ENCODE measurements at regions not wholly inside any gene's neighbourhood (a gene's known extent, or its start where the extent isn't known, plus 50 kb on each side); places are given as distances from the start of the nearest gene placed in this dataset.

DNA sequence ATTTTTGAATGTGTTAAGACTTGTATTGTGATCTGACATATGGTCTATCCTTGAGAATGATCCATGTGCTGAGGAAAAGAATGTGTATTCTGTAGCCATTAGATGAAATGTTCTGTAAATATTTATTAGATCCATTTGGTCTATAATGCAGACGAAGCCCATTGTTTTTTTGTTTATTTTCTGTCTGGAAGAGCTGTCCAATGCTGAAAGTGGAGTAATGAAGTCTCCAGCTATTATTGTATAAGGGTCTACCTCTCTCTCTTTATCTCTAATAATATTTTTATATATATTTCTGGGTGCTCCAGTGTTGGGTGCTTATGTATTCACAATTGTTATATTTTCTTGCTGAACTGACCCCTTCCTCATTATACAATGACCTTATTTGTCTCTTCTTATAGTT is 250.6 kb upstream of the GADL1 start:
- H3K36me3 Mint-ChIP-seq (ENCODE audit: low read depth) = peaks cover 8% of the 10 kb centered on the region
- no peaks in the 10 kb centered on the region for H3K4me1 Mint-ChIP-seq (ENCODE audit: low read depth)
- H3K4me3 Mint-ChIP-seq = no peak overlapping the region
- no peaks in the 10 kb centered on the region for H3K27me3 Mint-ChIP-seq
- H3K27ac Mint-ChIP-seq = no peak overlapping the region
- peaks cover 12% of the 10 kb centered on the region for H3K9me3 Mint-ChIP-seq

DNA sequence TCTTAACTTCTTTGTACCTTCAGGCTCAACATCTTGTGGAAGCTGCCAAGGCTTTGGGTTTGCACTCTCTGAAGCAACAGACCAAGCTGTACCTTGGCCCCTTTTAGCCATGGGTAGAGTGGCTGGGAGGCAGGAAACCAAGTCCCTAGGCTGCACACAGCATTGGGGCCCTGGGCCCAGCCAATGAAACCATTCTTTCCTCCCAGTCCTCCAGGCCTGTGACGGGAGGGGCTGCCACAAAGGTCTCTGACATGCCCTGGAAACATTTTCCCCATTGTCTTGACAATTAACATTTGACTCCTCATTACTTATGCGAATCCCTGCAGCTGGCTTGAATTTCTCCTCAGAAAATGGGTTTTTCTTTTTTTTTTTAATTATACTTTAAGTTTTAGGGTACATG is 253.1 kb upstream of the GADL1 start:
- Mint-ChIP-seq H3K4me1 (ENCODE audit: low read depth) (no peaks in the 10 kb centered on the region), H3K4me3 (no peak overlapping the region), H3K9me3 (peaks cover 18% of the 10 kb centered on the region), H3K27me3 (no peaks in the 10 kb centered on the region), H3K36me3 (ENCODE audit: low read depth) (peaks cover 13% of the 10 kb centered on the region), H3K27ac (no peak overlapping the region)

DNA sequence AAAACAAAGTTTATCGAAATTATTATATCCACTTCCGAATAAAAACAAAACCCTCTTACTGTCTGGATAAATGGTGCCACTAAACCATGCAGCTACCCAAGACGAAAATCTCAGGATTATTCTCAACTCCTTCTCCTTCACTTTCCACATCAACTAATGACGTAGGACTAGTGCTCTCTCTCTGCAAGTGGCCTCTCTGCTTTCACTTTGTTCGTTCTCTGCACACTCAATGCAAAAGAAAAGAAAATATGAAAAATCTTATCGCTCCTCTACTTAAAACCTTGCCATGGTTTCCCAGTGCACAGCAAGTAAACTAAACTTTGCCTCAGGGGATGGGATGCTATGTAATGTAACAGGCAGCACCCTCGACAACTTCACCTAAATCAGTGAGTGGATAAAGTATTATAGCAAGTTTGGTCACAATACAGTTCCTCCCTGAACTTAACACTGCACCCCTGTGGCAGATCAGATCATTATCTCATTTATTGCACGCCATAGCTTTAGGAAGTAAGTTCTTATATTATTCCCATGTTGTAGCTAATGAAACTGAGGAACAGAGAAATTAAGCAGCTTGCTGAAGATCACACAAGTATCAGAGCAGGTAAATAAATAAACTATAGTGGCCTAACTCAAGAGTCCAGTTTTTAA is 262.7 kb upstream of the GADL1 start:
- Mint-ChIP-seq H3K36me3 (ENCODE audit: low read depth) (no peaks in the 10 kb centered on the region), H3K27ac (no peak overlapping the region), H3K4me1 (ENCODE audit: low read depth) (peaks cover 8% of the 10 kb centered on the region), H3K4me3 (peak overlapping the region; percentile 44), H3K27me3 (no peaks in the 10 kb centered on the region), H3K9me3 (no peaks in the 10 kb centered on the region)

DNA sequence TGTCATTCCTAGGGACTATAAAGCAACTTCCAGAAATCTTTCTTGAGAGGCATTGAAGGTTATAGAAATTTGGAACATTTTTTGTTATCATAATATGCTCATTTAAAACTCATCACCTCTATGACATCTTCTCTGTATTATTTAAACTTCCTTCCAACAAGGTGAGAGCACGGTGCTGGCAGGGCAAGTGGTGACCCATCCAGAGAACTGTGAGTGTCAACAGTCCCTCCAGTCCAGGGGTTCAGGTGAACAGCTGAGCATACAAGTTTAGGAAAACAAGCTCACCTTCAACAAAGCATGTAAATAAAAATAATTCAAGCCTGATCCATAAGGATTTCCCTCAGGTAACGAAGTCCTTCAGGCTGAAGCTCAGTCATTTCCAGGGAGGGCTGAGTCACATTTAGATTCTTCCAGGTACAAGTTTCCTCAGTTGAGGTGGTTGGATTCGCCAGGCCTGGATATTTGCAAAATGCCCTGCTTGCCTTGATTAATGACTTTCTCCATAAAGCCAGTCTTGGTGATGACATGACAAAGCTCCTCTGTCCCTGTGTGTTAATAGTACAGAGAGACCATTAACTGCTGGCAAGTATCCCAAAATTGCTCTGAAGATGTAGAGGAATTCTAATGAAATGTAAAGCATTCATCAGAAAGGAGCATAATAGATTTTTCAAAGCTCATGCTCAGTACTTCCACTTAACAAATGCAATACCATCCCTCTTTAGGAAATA is 263.6 kb upstream of the GADL1 start:
- no peak overlapping the region for H3K4me3 Mint-ChIP-seq
- H3K27me3 Mint-ChIP-seq = no peaks in the 10 kb centered on the region
- H3K9me3 Mint-ChIP-seq = no peaks in the 10 kb centered on the region
- peaks cover 8% of the 10 kb centered on the region for H3K4me1 Mint-ChIP-seq (ENCODE audit: low read depth)
- H3K36me3 Mint-ChIP-seq (ENCODE audit: low read depth) = no peaks in the 10 kb centered on the region
- H3K27ac Mint-ChIP-seq = no peak overlapping the region

DNA sequence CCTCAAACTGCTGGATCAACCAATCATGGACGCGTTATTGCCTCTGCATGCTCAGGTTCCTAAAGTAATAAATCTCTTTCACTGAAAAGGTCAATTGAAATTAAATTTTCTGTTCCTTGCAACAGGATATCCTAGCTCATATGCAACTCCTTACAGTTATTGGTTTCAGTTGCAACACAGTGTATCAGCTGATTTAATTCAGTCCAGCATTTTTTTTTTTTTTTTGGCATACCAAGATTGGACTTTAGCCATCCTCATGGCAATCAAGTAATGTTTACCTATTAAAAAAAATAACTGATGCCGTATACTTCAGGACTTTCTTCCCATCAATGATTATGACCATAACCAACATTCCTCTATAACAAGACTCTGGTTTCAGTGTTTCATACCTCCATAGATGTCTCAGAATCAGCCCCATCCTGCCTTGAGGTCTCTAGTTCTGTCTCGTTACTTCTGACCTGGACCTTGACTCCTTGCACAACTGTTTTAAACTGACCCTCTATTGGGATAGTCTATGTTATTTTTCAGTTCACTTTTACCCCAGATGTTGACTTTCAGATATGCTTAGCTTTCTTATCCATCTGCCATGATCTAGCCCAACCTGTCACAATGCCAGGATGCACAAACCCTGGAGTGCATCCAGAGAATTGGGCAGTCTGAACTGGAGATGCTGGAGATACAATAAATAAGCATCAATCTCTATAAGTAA is 265.0 kb upstream of the GADL1 start:
- Mint-ChIP-seq H3K36me3 (ENCODE audit: low read depth) (no peaks in the 10 kb centered on the region), H3K4me1 (ENCODE audit: low read depth) (peaks cover 8% of the 10 kb centered on the region), H3K27ac (no peak overlapping the region), H3K4me3 (no peak overlapping the region), H3K27me3 (no peaks in the 10 kb centered on the region), H3K9me3 (no peaks in the 10 kb centered on the region)

DNA sequence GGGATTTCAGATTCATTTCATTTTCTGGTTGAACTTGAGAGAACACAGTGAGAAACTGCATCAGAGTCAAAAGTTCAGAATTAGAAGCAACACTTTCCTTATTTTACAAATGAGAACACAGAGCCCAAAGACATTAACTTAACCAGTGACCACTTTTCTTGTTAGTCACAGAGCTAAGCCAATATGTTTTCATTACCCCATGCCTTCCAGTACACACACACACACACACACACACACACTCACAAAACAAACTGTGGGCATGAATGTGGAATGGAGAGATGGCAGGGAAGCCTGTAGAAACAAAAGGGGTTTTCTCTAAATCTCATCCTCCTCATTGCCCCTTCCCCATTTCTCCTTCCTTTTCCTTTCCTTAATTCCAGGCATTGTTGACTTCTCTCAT is 267.4 kb upstream of the GADL1 start:
- Mint-ChIP-seq H3K4me1 (ENCODE audit: low read depth) (peaks cover 6% of the 10 kb centered on the region), H3K27ac (no peak overlapping the region), H3K4me3 (no peak overlapping the region), H3K27me3 (no peaks in the 10 kb centered on the region), H3K36me3 (ENCODE audit: low read depth) (no peaks in the 10 kb centered on the region), H3K9me3 (no peaks in the 10 kb centered on the region)

DNA sequence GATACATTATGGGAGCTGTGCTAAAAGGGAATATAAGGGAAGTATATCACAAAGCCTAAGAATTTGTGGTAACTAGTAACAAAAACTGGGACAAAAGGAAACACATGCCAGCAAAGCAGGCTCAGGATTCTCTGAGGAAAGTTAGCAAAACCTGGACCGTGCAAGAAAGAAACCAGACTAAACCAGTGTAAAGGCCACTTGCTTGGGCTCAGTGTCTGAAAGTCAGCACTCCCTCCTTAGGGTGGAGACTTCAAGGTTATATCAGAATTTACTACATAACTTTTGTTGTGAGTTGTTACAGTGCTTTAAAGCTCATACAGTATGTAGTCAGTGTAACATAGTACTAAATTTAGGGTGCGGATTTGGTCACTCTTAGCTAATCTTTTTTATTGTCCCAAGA is 269.9 kb upstream of the GADL1 start:
- Mint-ChIP-seq H3K27ac (no peak overlapping the region), H3K4me3 (no peak overlapping the region), H3K27me3 (no peaks in the 10 kb centered on the region), H3K4me1 (ENCODE audit: low read depth) (no peaks in the 10 kb centered on the region), H3K9me3 (no peaks in the 10 kb centered on the region), H3K36me3 (ENCODE audit: low read depth) (no peaks in the 10 kb centered on the region)

DNA sequence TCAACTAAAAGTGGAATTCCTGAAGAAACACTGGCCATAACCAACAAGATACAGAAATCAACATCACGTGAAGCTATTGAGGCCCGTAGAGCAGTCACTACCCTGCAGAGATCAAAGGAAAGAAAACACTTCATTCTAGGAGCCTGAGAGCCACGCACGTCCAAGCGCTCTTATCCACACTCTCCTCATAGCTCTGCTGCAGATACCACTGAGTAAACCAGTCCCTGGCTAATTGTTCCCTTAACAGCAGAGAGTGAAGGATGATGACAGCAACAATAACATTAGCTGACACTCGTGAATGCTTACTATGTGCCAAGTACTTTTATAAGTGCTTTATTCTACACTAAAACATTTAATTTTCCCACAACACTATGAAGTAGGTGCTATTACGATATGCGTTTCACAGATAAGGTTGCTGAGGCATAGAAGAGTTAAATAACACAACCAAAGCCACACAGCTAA is 271.0 kb upstream of the GADL1 start:
- no peak overlapping the region for H3K4me3 Mint-ChIP-seq
- no peaks in the 10 kb centered on the region for H3K36me3 Mint-ChIP-seq (ENCODE audit: low read depth)
- no peak overlapping the region for H3K27ac Mint-ChIP-seq
- H3K9me3 Mint-ChIP-seq = no peaks in the 10 kb centered on the region
- no peaks in the 10 kb centered on the region for H3K27me3 Mint-ChIP-seq
- no peaks in the 10 kb centered on the region for H3K4me1 Mint-ChIP-seq (ENCODE audit: low read depth)

DNA sequence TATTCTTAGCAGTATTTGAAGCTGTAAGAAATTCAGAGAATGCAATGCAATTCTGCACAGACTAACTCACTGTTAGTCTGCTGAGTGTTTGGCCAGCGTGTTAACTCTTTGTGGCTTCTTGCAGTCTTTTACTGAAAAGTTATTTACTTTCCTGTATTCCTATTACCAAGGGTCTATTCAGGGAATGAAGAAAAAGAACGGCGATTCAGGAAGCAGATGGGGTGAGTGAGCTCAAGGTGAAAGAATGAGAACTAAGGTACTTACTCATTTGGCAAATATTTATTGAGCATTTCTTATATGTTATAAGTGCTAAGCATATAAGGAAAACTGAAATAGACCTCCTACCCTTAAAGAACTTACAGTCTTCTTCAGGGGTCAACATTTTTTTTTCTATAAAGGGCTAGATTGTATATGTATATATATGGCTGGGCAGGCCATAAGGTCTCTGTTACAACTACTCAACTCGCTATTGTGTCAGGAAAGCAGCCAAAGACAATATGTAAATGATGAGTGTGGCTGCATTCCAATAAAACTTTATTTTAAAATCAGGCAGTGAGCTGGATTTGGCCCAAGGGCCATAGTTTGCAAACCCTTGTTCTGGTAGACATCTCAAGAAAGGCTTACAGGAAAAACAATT is 271.9 kb upstream of the GADL1 start:
- H3K4me1 Mint-ChIP-seq (ENCODE audit: low read depth) = no peaks in the 10 kb centered on the region
- H3K4me3 Mint-ChIP-seq = no peak overlapping the region
- no peaks in the 10 kb centered on the region for H3K9me3 Mint-ChIP-seq
- H3K36me3 Mint-ChIP-seq (ENCODE audit: low read depth) = no peaks in the 10 kb centered on the region
- H3K27ac Mint-ChIP-seq = no peak overlapping the region
- H3K27me3 Mint-ChIP-seq = no peaks in the 10 kb centered on the region

DNA sequence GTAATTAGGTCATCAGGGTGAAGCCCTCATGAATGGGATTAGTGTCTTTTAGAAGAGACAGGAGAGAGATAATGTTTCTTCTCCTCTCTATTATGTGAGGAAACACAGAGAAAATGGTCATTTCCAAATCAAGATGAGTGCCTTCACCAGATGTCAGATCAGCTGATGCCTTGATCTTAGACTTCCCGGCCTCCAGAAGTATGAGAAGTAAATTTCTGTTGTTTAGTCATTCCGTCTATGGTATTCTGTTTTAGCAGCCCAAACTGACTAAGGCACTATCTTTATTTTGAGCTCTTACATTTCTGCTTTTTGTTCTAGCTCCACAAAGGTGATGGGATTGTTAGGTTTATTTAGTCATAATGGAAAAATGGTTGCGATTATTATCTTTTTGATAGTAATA is 273.2 kb upstream of the GADL1 start:
- no peaks in the 10 kb centered on the region for H3K36me3 Mint-ChIP-seq (ENCODE audit: low read depth)
- H3K9me3 Mint-ChIP-seq = no peaks in the 10 kb centered on the region
- no peaks in the 10 kb centered on the region for H3K4me1 Mint-ChIP-seq (ENCODE audit: low read depth)
- H3K27me3 Mint-ChIP-seq = no peaks in the 10 kb centered on the region
- H3K27ac Mint-ChIP-seq = no peak overlapping the region
- H3K4me3 Mint-ChIP-seq = no peak overlapping the region

DNA sequence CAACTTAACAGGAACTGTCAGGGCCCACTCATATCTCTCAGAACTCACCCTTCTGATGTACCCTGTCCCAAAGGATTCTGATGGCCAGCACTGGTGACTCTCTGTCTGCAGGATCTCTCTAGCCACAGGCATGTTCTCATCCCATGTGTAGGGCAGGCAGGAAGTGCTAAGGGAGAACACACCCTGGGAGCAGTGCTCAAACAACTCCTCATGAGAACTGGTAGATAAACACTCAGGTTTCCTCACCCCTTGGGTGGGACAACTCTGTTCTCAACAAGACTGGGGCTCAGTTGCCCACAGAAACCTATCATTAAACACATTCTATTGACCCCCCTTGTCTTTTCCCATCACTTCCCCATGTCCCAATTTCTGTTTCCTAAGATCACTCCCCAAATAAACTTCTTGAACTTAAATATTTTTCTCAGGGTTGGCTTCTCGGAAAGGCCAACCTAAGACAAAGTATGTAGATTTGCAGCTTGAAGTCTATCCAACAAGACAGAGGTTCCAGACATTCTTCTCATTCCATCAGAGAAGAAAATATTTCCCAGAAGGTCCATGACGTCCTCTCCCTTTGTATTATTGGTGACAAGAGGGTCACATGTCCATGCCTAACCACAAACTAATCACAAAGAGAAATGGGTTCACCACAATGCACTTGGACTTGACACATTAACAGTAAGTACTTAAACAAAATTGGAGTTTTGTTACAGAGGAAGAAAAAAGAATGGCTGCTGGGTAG is 276.6 kb upstream of the GADL1 start:
- Mint-ChIP-seq H3K27me3 (no peaks in the 10 kb centered on the region), H3K36me3 (ENCODE audit: low read depth) (no peaks in the 10 kb centered on the region), H3K9me3 (no peaks in the 10 kb centered on the region), H3K4me3 (no peak overlapping the region), H3K4me1 (ENCODE audit: low read depth) (peaks cover 3% of the 10 kb centered on the region), H3K27ac (no peak overlapping the region)

DNA sequence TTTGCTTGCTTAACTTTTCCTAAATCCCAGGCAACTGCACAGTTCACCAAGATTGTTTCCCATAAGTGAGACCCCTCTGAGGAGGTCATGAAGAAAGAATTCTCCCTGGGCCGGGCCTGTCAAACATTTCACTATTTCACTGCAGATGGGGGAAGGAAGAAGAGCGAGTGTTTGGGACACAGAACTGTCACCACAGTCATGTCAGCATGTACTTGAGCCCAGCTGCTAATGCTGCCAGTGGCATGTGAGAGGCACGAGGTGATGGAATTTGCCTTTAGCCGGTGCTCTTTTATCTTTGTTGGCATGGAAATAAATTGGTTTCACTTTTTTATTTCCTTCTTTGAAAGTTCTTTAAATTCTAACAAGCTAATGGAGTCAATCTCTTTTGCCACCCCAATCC is 277.9 kb upstream of the GADL1 start:
- H3K9me3 Mint-ChIP-seq = no peaks in the 10 kb centered on the region
- no peaks in the 10 kb centered on the region for H3K27me3 Mint-ChIP-seq
- peaks cover 3% of the 10 kb centered on the region for H3K4me1 Mint-ChIP-seq (ENCODE audit: low read depth)
- H3K4me3 Mint-ChIP-seq = no peak overlapping the region
- H3K27ac Mint-ChIP-seq = no peak overlapping the region
- H3K36me3 Mint-ChIP-seq (ENCODE audit: low read depth) = no peaks in the 10 kb centered on the region

DNA sequence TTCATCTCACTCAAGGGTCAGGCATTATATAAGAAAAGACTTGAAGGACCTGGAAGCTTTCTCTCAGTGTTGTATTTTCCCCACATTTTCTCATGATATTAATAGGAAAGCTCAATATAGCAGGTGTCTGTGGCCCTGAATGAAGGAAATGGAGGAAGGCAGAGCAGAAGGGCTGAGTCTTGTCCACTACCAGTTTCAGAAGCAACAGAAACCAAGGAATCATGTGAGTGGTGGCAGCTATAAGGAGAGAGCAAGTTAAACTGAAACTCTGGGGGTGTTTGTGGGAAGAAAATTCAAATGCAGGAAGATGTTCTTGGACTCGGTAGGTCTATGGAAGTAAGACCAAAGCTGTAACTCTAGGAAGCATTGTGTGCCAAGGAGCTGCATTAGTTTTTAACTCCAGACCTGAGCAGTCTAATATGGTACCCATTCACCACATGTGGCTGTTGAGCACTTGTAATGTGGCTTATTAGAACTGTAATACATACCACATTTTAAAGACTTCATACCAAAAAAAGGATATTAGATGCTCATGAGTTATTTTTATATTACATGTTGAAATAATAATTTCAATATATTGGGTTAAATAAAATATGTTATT is 278.8 kb upstream of the GADL1 start:
- Mint-ChIP-seq H3K27ac (peak overlapping the region; percentile 54), H3K4me1 (ENCODE audit: low read depth) (peaks cover 7% of the 10 kb centered on the region), H3K27me3 (no peaks in the 10 kb centered on the region), H3K36me3 (ENCODE audit: low read depth) (no peaks in the 10 kb centered on the region), H3K4me3 (no peak overlapping the region), H3K9me3 (no peaks in the 10 kb centered on the region)

DNA sequence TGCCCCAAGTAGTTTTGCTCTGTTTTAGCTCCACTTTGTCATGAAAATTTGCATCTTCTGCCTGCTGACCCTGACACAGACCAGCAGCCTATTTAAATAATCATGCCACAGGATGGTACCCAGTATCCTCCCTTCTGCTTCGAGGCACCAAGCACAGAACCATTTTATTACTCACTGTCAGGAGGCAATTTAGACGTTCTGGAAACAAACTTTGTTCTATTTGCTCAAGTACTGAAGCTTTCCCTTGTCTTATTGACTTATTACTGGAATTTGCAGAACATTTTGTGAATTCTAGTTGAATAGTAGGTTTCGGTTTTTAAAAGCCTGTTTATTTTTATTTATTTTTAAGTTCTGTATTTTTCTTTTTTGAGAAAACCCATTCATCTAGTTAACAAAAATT is 279.6 kb upstream of the GADL1 start:
- Mint-ChIP-seq H3K4me1 (ENCODE audit: low read depth) (peaks cover 14% of the 10 kb centered on the region), H3K9me3 (no peaks in the 10 kb centered on the region), H3K4me3 (no peak overlapping the region), H3K27me3 (no peaks in the 10 kb centered on the region), H3K36me3 (ENCODE audit: low read depth) (no peaks in the 10 kb centered on the region), H3K27ac (no peak overlapping the region)

All from stimulated activated naive CD8-positive, alpha-beta T cell treated with anti-CD3 and anti-CD28 coated beads, Interleukin-15, Interleukin-2, amounts not matched to agents 100 ng/mL and 50 ng/mL, for 24 hours (primary cell).